Posterior vena cava (tissue), 2 donors: ENCODE measurements at regions not wholly inside any gene's neighbourhood (a gene's known extent, or its start where the extent isn't known, plus 50 kb on each side); places are given as distances from the start of the nearest gene placed in this dataset.
A peak's percentile ranks its signal among the peaks of the same experiment; 100 is the strongest.
"Not testable (repeated sequence)": the region's sequence is repeated elsewhere in the genome, so short reads cannot be mapped to it uniquely, and the experiment has no call there.

Source experiments
- DNase-seq: peaks from one replicate; pipeline ENCODE4 v3.0.0-alpha.2; 2020; ENCODE audit warnings: low spot score
- intact Hi-C, 2 donors: fragments of 100-400 bp; cut with DNase I; formaldehyde crosslinking; loops; one replicate each; pipeline versions ENCODE4 v1.14.1 to v1.14.2; 2022 to 2023
- donor health status: DM: yes; HTN: yes; CAD: no.
- donor health status: DM: yes; HTN: yes; CAD: no.

- no peak for DNase-seq
- intact Hi-C loops: no loop called here
Observed at GRCh38 chr2:230636684-230637271, 75.9 kb upstream of the CAB39 start.

GRCh38 chr2:230637486-230637885, 75.2 kb upstream of the CAB39 start:
- intact Hi-C loops, DNase-seq: not testable (repeated sequence)

- no peak for DNase-seq
- intact Hi-C loops: no loop called here
Observed at GRCh38 chr2:230640540-230641011, 72.1 kb upstream of the CAB39 start.

- intact Hi-C loops: loop anchor here in 1 of 2 donors (2.0 kb wide), 1 partner anchor 60 kb away; no protein-coding TSS in a partner anchor
- DNase-seq: peak; percentile 31
Observed at GRCh38 chr2:230642966-230643365, 69.7 kb upstream of the CAB39 start.

- intact Hi-C loops: loop anchor here in 1 of 2 donors (2.0 kb wide), 1 partner anchor 59 kb away; no protein-coding TSS in a partner anchor
- peak; percentile 86 for DNase-seq
Observed at GRCh38 chr2:230643576-230644291, 68.9 kb upstream of the CAB39 start.

GRCh38 chr2:230644356-230644935, 68.2 kb upstream of the CAB39 start:
- intact Hi-C loops: no loop called here
- peak; percentile 13 for DNase-seq

GRCh38 chr2:230648356-230648755, 64.3 kb upstream of the CAB39 start:
- intact Hi-C loops: no loop called here
- no peak for DNase-seq

- intact Hi-C loops: no loop called here
- DNase-seq: peak; percentile 42
Observed at GRCh38 chr2:230650585-230651137, 62.0 kb upstream of the CAB39 start.

GRCh38 chr2:230654057-230654456, 58.6 kb upstream of the CAB39 start:
- intact Hi-C loops: no loop called here

GRCh38 chr2:230657462-230657861, 55.2 kb upstream of the CAB39 start:
- DNase-seq: peak; percentile 42

More at GRCh38 chr2:230654057-230654456, 58.6 kb upstream of the CAB39 start:
- peak; percentile 22 for DNase-seq

GRCh38 chr2:230657906-230658305, 54.7 kb upstream of the CAB39 start:
- peak; percentile 38 for DNase-seq
- intact Hi-C loops: no loop called here

More at GRCh38 chr2:230657462-230657861, 55.2 kb upstream of the CAB39 start:
- intact Hi-C loops: no loop called here

- peak; percentile 71 for DNase-seq
- intact Hi-C loops: no loop called here
Observed at GRCh38 chr2:230658577-230658876, 54.1 kb upstream of the CAB39 start.

- intact Hi-C loops: no loop called here
- DNase-seq: no peak
Observed at GRCh38 chr2:230658877-230659652, 53.6 kb upstream of the CAB39 start.

GRCh38 chr2:230660294-230661060, 52.2 kb upstream of the CAB39 start:
- no peak for DNase-seq
- intact Hi-C loops: no loop called here

- no peak for DNase-seq
- intact Hi-C loops: no loop called here
Observed at GRCh38 chr2:230661072-230661957, 51.3 kb upstream of the CAB39 start.
